Keratinocyte (primary cell): ENCODE measurements at regions not wholly inside any gene's neighbourhood (a gene's known extent, or its start where the extent isn't known, plus 50 kb on each side); places are given as distances from the start of the nearest gene placed in this dataset.

Source experiments
- EZH2 ChIP-seq: IDR thresholded peaks from one replicate; pipeline ENCODE4 v1.6.1; 2012; ENCODE audit warnings: inconsistent platforms, mild to moderate bottlenecking, low read length, moderate library complexity
- TF ChIP-seq, protein P1 (sequence below), 3 experiments: IDR thresholded peaks in 1 of 3; conservative IDR thresholded peaks in 1 of 3; optimal IDR thresholded peaks in 1 of 3; 2 replicates in 2 of 3; 3 replicates in 1 of 3; pipeline versions ENCODE3 to v1.5.1; 2011; ENCODE audit warnings: low read length in 3 of 3, mild to moderate bottlenecking in 3 of 3, moderate library complexity in 2 of 3, control low read depth in 1 of 3, inconsistent platforms in 1 of 3; ENCODE audit not compliant: insufficient read depth in 2 of 3; ENCODE audit errors: extremely low read depth in 1 of 3

- TF ChIP-seq, protein P1, sequence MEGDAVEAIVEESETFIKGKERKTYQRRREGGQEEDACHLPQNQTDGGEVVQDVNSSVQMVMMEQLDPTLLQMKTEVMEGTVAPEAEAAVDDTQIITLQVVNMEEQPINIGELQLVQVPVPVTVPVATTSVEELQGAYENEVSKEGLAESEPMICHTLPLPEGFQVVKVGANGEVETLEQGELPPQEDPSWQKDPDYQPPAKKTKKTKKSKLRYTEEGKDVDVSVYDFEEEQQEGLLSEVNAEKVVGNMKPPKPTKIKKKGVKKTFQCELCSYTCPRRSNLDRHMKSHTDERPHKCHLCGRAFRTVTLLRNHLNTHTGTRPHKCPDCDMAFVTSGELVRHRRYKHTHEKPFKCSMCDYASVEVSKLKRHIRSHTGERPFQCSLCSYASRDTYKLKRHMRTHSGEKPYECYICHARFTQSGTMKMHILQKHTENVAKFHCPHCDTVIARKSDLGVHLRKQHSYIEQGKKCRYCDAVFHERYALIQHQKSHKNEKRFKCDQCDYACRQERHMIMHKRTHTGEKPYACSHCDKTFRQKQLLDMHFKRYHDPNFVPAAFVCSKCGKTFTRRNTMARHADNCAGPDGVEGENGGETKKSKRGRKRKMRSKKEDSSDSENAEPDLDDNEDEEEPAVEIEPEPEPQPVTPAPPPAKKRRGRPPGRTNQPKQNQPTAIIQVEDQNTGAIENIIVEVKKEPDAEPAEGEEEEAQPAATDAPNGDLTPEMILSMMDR (optimal IDR thresholded peaks at IDR 0.05 in 1 of 3, IDR thresholded peaks at IDR 0.05 in 1 of 3, conservative IDR thresholded peaks at IDR 0.05 in 1 of 3; ENCODE audit: extremely low read depth in 1 of 3, insufficient read depth in 2 of 3, low read length in 3 of 3): no peak
- TF ChIP-seq EZH2: no peak
Measured at GRCh38 chr1:187641907-187642306, 813.2 kb downstream of the PLA2G4A start.
